Thyroid gland (tissue), 4 donors: ENCODE measurements at regions not wholly inside any gene's neighbourhood (a gene's known extent, or its start where the extent isn't known, plus 50 kb on each side); places are given as distances from the start of the nearest gene placed in this dataset.

Source experiments
- CTCF ChIP-seq, 6 experiments: fragments of 200-600 bp in 3 of 6; fragments of 450-650 bp in 3 of 6; sonication (generic) in 3 of 6; IDR thresholded peaks; one replicate each; pipeline ENCODE4 v1.5.1; 2016 to 2019; ENCODE audit warnings: antibody characterized with exemption in 6 of 6, mild to moderate bottlenecking in 2 of 6, inconsistent platforms in 1 of 6, moderate library complexity in 1 of 6
- POLR2A ChIP-seq, 2 donors: fragments of 450-650 bp; IDR thresholded peaks; one replicate each; pipeline ENCODE4 v1.6.1; 2017; ENCODE audit warnings: antibody characterized with exemption in 2 of 2, mild to moderate bottlenecking in 2 of 2, moderate library complexity in 1 of 2

GRCh38 chr2:60116161-60116875 lies 437.1 kb downstream of the BCL11A start:
- TF ChIP-seq CTCF (IDR thresholded peaks at IDR 0.05), result no peak
- no peak for TF ChIP-seq POLR2A (IDR thresholded peaks at IDR 0.05)
